ENCODE measurements at regions not wholly inside any gene's neighbourhood (a gene's known extent, or its start where the extent isn't known, plus 50 kb on each side); places are given as distances from the start of the nearest gene placed in this dataset.

- no peak for DNase-seq
- TF ChIP-seq POLR2A (IDR thresholded peaks at IDR 0.05; ENCODE audit: low read length): no peak
- TF ChIP-seq GATA1 (IDR thresholded peaks at IDR 0.05; ENCODE audit: low read depth, low read length): no peak
Observed at GRCh38 chr6:6537488-6538260, 50.8 kb upstream of the LY86 start.

DNA sequence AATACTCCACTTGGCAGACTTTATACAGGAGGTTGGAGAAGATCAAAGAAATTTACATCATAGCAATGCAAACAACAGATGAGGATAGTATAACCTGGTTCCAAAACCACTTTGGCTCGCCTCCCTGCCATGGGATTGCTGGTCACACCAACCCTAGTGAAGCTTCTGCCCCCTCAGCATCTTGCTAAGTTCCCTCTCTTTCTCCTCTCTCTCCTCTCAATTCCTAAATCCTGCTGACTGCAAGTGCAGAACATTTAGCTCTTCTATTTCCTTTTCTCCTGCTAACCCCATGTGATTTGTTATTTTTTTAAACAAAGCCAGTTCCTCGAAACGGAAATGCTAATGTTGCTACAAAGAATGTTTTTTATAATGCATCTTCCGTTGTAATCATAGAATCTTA, 50.3 kb upstream of the LY86 start:
- no peak for TF ChIP-seq POLR2A (IDR thresholded peaks at IDR 0.05; ENCODE audit: low read length)
- TF ChIP-seq GATA1 (IDR thresholded peaks at IDR 0.05; ENCODE audit: low read depth, low read length): no peak
- no peak for DNase-seq

Data from erythroblast (primary cell).